ENCODE measurements at regions not wholly inside any gene's neighbourhood (a gene's known extent, or its start where the extent isn't known, plus 50 kb on each side); places are given as distances from the start of the nearest gene placed in this dataset.
"Not testable (repeated sequence)": the region's sequence is repeated elsewhere in the genome, so short reads cannot be mapped to it uniquely, and the experiment has no call there.

- Histone ChIP-seq H3K9me3 (no peaks in the 10 kb centered on the region), H3K4me3 (no peak overlapping the region), H3K36me3 (no peaks in the 10 kb centered on the region), H3K27ac (no peak overlapping the region), H3K27me3 (no peaks in the 10 kb centered on the region), H3K4me1 (no peaks in the 10 kb centered on the region)
- WGBS, 2 donors = 85% methylated on average over 13 to 21 of the region's 21 CpGs
- DNase-seq (ENCODE audit: low spot score in 2 of 2) = no peak
- TF ChIP-seq, protein P1, sequence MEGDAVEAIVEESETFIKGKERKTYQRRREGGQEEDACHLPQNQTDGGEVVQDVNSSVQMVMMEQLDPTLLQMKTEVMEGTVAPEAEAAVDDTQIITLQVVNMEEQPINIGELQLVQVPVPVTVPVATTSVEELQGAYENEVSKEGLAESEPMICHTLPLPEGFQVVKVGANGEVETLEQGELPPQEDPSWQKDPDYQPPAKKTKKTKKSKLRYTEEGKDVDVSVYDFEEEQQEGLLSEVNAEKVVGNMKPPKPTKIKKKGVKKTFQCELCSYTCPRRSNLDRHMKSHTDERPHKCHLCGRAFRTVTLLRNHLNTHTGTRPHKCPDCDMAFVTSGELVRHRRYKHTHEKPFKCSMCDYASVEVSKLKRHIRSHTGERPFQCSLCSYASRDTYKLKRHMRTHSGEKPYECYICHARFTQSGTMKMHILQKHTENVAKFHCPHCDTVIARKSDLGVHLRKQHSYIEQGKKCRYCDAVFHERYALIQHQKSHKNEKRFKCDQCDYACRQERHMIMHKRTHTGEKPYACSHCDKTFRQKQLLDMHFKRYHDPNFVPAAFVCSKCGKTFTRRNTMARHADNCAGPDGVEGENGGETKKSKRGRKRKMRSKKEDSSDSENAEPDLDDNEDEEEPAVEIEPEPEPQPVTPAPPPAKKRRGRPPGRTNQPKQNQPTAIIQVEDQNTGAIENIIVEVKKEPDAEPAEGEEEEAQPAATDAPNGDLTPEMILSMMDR (IDR thresholded peaks at IDR 0.05) = no peak
- TF ChIP-seq POLR2A (IDR thresholded peaks at IDR 0.05) (no peak), EP300 (IDR thresholded peaks at IDR 0.05) (no peak)
These were observed 1425.1 kb downstream of the BRD1 start for GRCh38 chr22:48402591-48403031.

DNA sequence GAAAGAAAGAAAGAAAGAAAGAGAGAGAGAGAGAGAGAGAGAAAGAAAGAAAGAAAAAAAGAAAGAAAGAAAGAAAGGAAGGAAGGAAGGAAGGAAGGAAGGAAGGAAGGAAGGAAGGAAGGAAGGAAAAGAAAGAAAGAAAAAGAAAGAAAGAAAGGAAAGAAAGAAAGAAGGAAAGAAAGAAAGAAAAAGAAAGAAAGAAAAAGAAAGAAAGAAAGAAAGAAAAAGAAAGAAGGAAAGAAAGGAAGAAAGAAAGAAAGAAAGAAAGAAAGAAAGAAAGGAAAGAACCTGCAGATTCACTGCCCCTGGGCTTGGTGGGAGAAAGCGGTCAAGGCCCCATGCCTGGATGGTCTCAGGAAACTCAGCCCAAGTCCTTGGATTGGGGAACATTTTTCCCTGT is 1426.2 kb downstream of the BRD1 start:
- not testable (repeated sequence) for H3K36me3 ChIP-seq; H3K27me3 ChIP-seq; H3K9me3 ChIP-seq; DNase-seq (ENCODE audit: low spot score in 2 of 2); H3K4me3 ChIP-seq; H3K4me1 ChIP-seq; H3K27ac ChIP-seq
- WGBS, 2 donors = 95 to 100% methylated on average over 1 of the region's 1 CpG

GRCh38 chr22:48398181-48398905 is 1429.3 kb downstream of the BRD1 start:
- TF ChIP-seq, protein P1 (IDR thresholded peaks at IDR 0.05) = no peak
- no peak for TF ChIP-seq POLR2A (IDR thresholded peaks at IDR 0.05)
- no peak for TF ChIP-seq EP300 (IDR thresholded peaks at IDR 0.05)
- no peaks in the 10 kb centered on the region for H3K9me3 ChIP-seq
- no peak overlapping the region for H3K27ac ChIP-seq
- no peaks in the 10 kb centered on the region for H3K27me3 ChIP-seq
- no peaks in the 10 kb centered on the region for H3K36me3 ChIP-seq
- no peak overlapping the region for H3K4me3 ChIP-seq
- no peak for DNase-seq (ENCODE audit: low spot score in 2 of 2)
- WGBS, 2 donors = 89% methylated on average over 11 of the region's 11 CpGs
- H3K4me1 ChIP-seq = no peaks in the 10 kb centered on the region

GRCh38 chr22:48397531-48398180 is 1430.0 kb downstream of the BRD1 start:
- 88 to 89% methylated on average over 16 of the region's 16 CpGs for WGBS, 2 donors
- H3K4me3 ChIP-seq = no peak overlapping the region
- no peak for DNase-seq (ENCODE audit: low spot score in 2 of 2)
- H3K27ac ChIP-seq = no peak overlapping the region
- no peak for TF ChIP-seq POLR2A (IDR thresholded peaks at IDR 0.05)
- TF ChIP-seq, protein P1 (IDR thresholded peaks at IDR 0.05) = no peak
- no peak for TF ChIP-seq EP300 (IDR thresholded peaks at IDR 0.05)
- H3K27me3 ChIP-seq = no peaks in the 10 kb centered on the region
- no peaks in the 10 kb centered on the region for H3K4me1 ChIP-seq
- H3K9me3 ChIP-seq = no peaks in the 10 kb centered on the region
- H3K36me3 ChIP-seq = no peaks in the 10 kb centered on the region

- no peaks in the 10 kb centered on the region for H3K27me3 ChIP-seq
- no peak for DNase-seq (ENCODE audit: low spot score in 2 of 2)
These were observed 1430.7 kb downstream of the BRD1 start for GRCh38 chr22:48396785-48397530.

More at GRCh38 chr22:48396785-48397530, 1430.7 kb downstream of the BRD1 start:
- Histone ChIP-seq H3K27ac (no peak overlapping the region), H3K36me3 (no peaks in the 10 kb centered on the region), H3K4me1 (no peaks in the 10 kb centered on the region), H3K9me3 (no peaks in the 10 kb centered on the region), H3K4me3 (no peak overlapping the region)
- TF ChIP-seq EP300 (IDR thresholded peaks at IDR 0.05) (no peak), POLR2A (IDR thresholded peaks at IDR 0.05) (no peak)
- TF ChIP-seq, protein P1 (IDR thresholded peaks at IDR 0.05) = no peak
- 73 to 84% methylated on average over 27 to 28 of the region's 31 CpGs for WGBS, 2 donors

All from tibial nerve (tissue), 4 donors.